Liver (tissue), 1 donor: ENCODE measurements at regions not wholly inside any gene's neighbourhood (a gene's known extent, or its start where the extent isn't known, plus 50 kb on each side); places are given as distances from the start of the nearest gene placed in this dataset. TPM values are rescaled to one million over a fixed set of nuclear protein-coding genes. Genes with fewer than 3 reads are reported as not detected.

ENCODE experiments used
- small RNA-seq: library from RNA; depleted of rRNA; stranded (forward); fragments of <200 nt; gene quantifications from one replicate; pipeline ENCODE3, GENCODE V24; 2014

Small RNA genes in the stretch of these regions (small RNA-seq; reads per million reads assigned to genes)
- not detected for gene AL929325.1
- gene RF01225: not detected
